BLaER1 treated with 17β-estradiol and CSF1 and Interleukin-3, amounts not matched to agents 10 nM and 100 nM (cell line): ENCODE measurements at regions not wholly inside any gene's neighbourhood (a gene's known extent, or its start where the extent isn't known, plus 50 kb on each side); places are given as distances from the start of the nearest gene placed in this dataset.
"Not testable (repeated sequence)": the region's sequence is repeated elsewhere in the genome, so short reads cannot be mapped to it uniquely, and the experiment has no call there.

Experiments
- H3K27ac ChIP-seq, 11 experiments: shearing (Covaris generic); formaldehyde crosslinking; 2 replicates each; pipeline ENCODE4 v1.8.1; 2022
- H3K27me3 ChIP-seq, 11 experiments: shearing (Covaris generic); formaldehyde crosslinking; 2 replicates each; pipeline ENCODE4 v1.8.1; 2022
- H3K36me3 ChIP-seq, 11 experiments: shearing (Covaris generic); formaldehyde crosslinking; 2 replicates each; pipeline ENCODE4 v1.8.1; 2022
- H3K4me1 ChIP-seq, 10 experiments: shearing (Covaris generic); formaldehyde crosslinking; 2 replicates each; pipeline ENCODE4 v1.8.1; 2022
- H3K4me2 ChIP-seq, 11 experiments: shearing (Covaris generic); formaldehyde crosslinking; 2 replicates each; pipeline ENCODE4 v1.8.1; 2022
- H3K4me3 ChIP-seq, 10 experiments: shearing (Covaris generic); formaldehyde crosslinking; 2 replicates each; pipeline ENCODE4 v1.8.1; 2022
- H3K9ac ChIP-seq, 11 experiments: shearing (Covaris generic); formaldehyde crosslinking; 2 replicates each; pipeline ENCODE4 v1.8.1; 2022
- H3K9me3 ChIP-seq, 11 experiments: shearing (Covaris generic); formaldehyde crosslinking; replicated peaks in 1 of 11; 2 replicates each; pipeline ENCODE4 v1.8.1; 2022
- H4K20me1 ChIP-seq, 11 experiments: shearing (Covaris generic); formaldehyde crosslinking; 2 replicates each; pipeline ENCODE4 v1.8.1; 2022
- Cebpa-rat ChIP-seq, 11 experiments: shearing (Covaris generic); IDR thresholded peaks; 2 replicates each; pipeline ENCODE4 v1.8.1; 2022

GRCh38 chr5:156042726-156043125 is 284.2 kb upstream of the SGCD start:
- Histone ChIP-seq H3K4me1 (no peaks in the 10 kb centered on the region), H3K27ac (no peak overlapping the region), H4K20me1 (no peaks in the 10 kb centered on the region), H3K4me2 (no peak overlapping the region), H3K4me3 (no peak overlapping the region), H3K27me3 (no peaks in the 10 kb centered on the region), H3K36me3 (no peaks in the 10 kb centered on the region), H3K9ac (no peak overlapping the region), H3K9me3 (no peaks in the 10 kb centered on the region; a peak in 1 of 22 replicates)
- no peak for TF ChIP-seq Cebpa-rat (IDR thresholded peaks at IDR 0.05)

- Histone ChIP-seq H4K20me1 (no peaks in the 10 kb centered on the region), H3K9me3 (no peaks in the 10 kb centered on the region; a peak in 1 of 22 replicates), H3K27me3 (no peaks in the 10 kb centered on the region), H3K27ac (no peak overlapping the region), H3K4me1 (no peaks in the 10 kb centered on the region), H3K4me2 (no peak overlapping the region), H3K4me3 (no peak overlapping the region), H3K36me3 (no peaks in the 10 kb centered on the region), H3K9ac (no peak overlapping the region)
- no peak for TF ChIP-seq Cebpa-rat (IDR thresholded peaks at IDR 0.05)
Measured at GRCh38 chr5:156043351-156043750, 283.6 kb upstream of the SGCD start.

GRCh38 chr5:156051972-156052371 is 275.0 kb upstream of the SGCD start:
- Histone ChIP-seq H3K36me3 (no peaks in the 10 kb centered on the region), H4K20me1 (no peaks in the 10 kb centered on the region), H3K4me3 (no peak overlapping the region), H3K27ac (no peak overlapping the region), H3K9me3 (no peaks in the 10 kb centered on the region), H3K27me3 (no peaks in the 10 kb centered on the region), H3K4me1 (no peaks in the 10 kb centered on the region), H3K9ac (no peak overlapping the region), H3K4me2 (no peak overlapping the region)
- TF ChIP-seq Cebpa-rat (IDR thresholded peaks at IDR 0.05): no peak

GRCh38 chr5:156052656-156053055 is 274.3 kb upstream of the SGCD start:
- Histone ChIP-seq H3K27ac (no peak overlapping the region), H4K20me1 (no peaks in the 10 kb centered on the region), H3K4me2 (no peak overlapping the region), H3K9me3 (no peaks in the 10 kb centered on the region), H3K4me1 (no peaks in the 10 kb centered on the region), H3K27me3 (no peaks in the 10 kb centered on the region), H3K9ac (no peak overlapping the region), H3K4me3 (no peak overlapping the region), H3K36me3 (no peaks in the 10 kb centered on the region)
- TF ChIP-seq Cebpa-rat (IDR thresholded peaks at IDR 0.05): no peak

- TF ChIP-seq Cebpa-rat (IDR thresholded peaks at IDR 0.05): no peak
- Histone ChIP-seq H3K27ac (no peak overlapping the region), H3K9ac (no peak overlapping the region), H3K9me3 (no peaks in the 10 kb centered on the region), H3K4me1 (no peaks in the 10 kb centered on the region), H3K4me2 (no peak overlapping the region), H3K4me3 (no peak overlapping the region), H3K27me3 (no peaks in the 10 kb centered on the region), H4K20me1 (no peaks in the 10 kb centered on the region), H3K36me3 (no peaks in the 10 kb centered on the region)
Measured at GRCh38 chr5:156053056-156053455, 273.9 kb upstream of the SGCD start.

GRCh38 chr5:156076912-156077311 is 250.1 kb upstream of the SGCD start:
- Histone ChIP-seq H3K9me3 (peaks cover 8 to 27% (median 16%) of the 10 kb centered on the region in 11 experiments; a peak in 17 of 22 replicates), H3K4me1 (no peaks in the 10 kb centered on the region), H3K4me2 (no peak overlapping the region), H3K36me3 (no peaks in the 10 kb centered on the region), H3K27ac (no peak overlapping the region), H3K9ac (no peak overlapping the region), H3K27me3 (no peaks in the 10 kb centered on the region), H3K4me3 (no peak overlapping the region), H4K20me1 (no peaks in the 10 kb centered on the region)
- no peak for TF ChIP-seq Cebpa-rat (IDR thresholded peaks at IDR 0.05)

GRCh38 chr5:156087577-156088110 is 239.3 kb upstream of the SGCD start:
- Histone ChIP-seq H4K20me1 (no peaks in the 10 kb centered on the region), H3K4me2 (no peak overlapping the region), H3K9ac (no peak overlapping the region), H3K4me1 (no peaks in the 10 kb centered on the region), H3K27ac (no peak overlapping the region), H3K36me3 (no peaks in the 10 kb centered on the region), H3K4me3 (no peak overlapping the region), H3K9me3 (peaks cover 29 to 39% (median 34%) of the 10 kb centered on the region in 11 experiments), H3K27me3 (no peaks in the 10 kb centered on the region)
- no peak for TF ChIP-seq Cebpa-rat (IDR thresholded peaks at IDR 0.05)

- H3K27ac ChIP-seq, H3K27me3 ChIP-seq, H3K36me3 ChIP-seq, H3K9ac ChIP-seq, H3K4me3 ChIP-seq, H3K4me2 ChIP-seq, H3K4me1 ChIP-seq, H4K20me1 ChIP-seq: not testable (repeated sequence)
- H3K9me3 ChIP-seq: peaks cover 29 to 39% (median 34%) of the 10 kb centered on the region in 11 experiments
Measured at GRCh38 chr5:156089955-156090940, 236.7 kb upstream of the SGCD start.

- H3K9me3 ChIP-seq: peaks cover 29 to 37% (median 34%) of the 10 kb centered on the region in 11 experiments
- H4K20me1 ChIP-seq: no peaks in the 10 kb centered on the region
- H3K4me1 ChIP-seq: no peaks in the 10 kb centered on the region
- TF ChIP-seq Cebpa-rat (IDR thresholded peaks at IDR 0.05): no peak
- H3K27ac ChIP-seq: no peak overlapping the region
- H3K4me2 ChIP-seq: no peak overlapping the region
- H3K27me3 ChIP-seq: no peaks in the 10 kb centered on the region
- H3K9ac ChIP-seq: no peak overlapping the region
- no peak overlapping the region for H3K4me3 ChIP-seq
- H3K36me3 ChIP-seq: no peaks in the 10 kb centered on the region
Measured at GRCh38 chr5:156093024-156093423, 233.9 kb upstream of the SGCD start.

- no peak overlapping the region for H3K4me3 ChIP-seq
- no peak overlapping the region for H3K9ac ChIP-seq
- H3K4me2 ChIP-seq: no peak overlapping the region
- H3K27ac ChIP-seq: no peak overlapping the region
- no peaks in the 10 kb centered on the region for H3K27me3 ChIP-seq
- no peaks in the 10 kb centered on the region for H3K36me3 ChIP-seq
- peaks cover 29 to 35% (median 31%) of the 10 kb centered on the region in 11 experiments for H3K9me3 ChIP-seq
- no peak; a peak in 1 of 22 replicates for TF ChIP-seq Cebpa-rat (IDR thresholded peaks at IDR 0.05)
- no peaks in the 10 kb centered on the region for H4K20me1 ChIP-seq
- H3K4me1 ChIP-seq: no peaks in the 10 kb centered on the region
Measured at GRCh38 chr5:156094001-156094400, 233.0 kb upstream of the SGCD start.
